D721Med (cell line): ENCODE measurements at regions not wholly inside any gene's neighbourhood (a gene's known extent, or its start where the extent isn't known, plus 50 kb on each side); places are given as distances from the start of the nearest gene placed in this dataset.
"Not testable (repeated sequence)": the region's sequence is repeated elsewhere in the genome, so short reads cannot be mapped to it uniquely, and the experiment has no call there.

Experiments
- DNase-seq: peaks from one replicate; pipeline ENCODE4 v3.0.0; 2011; ENCODE audit warnings: low spot score; ENCODE audit not compliant: insufficient read length
- FAIRE-seq: peaks from 2 replicates; lab custom pipeline; 2011; peaks lifted over from hg19 to GRCh38; lab: Jason Lieb, UNC
- TF ChIP-seq, protein P1 (sequence below): IDR thresholded peaks from 2 replicates; pipeline ENCODE4 v1.5.1; 2012; ENCODE audit warnings: mild to moderate bottlenecking, control low read depth; ENCODE audit not compliant: insufficient read depth; ENCODE audit errors: missing control alignments

DNA sequence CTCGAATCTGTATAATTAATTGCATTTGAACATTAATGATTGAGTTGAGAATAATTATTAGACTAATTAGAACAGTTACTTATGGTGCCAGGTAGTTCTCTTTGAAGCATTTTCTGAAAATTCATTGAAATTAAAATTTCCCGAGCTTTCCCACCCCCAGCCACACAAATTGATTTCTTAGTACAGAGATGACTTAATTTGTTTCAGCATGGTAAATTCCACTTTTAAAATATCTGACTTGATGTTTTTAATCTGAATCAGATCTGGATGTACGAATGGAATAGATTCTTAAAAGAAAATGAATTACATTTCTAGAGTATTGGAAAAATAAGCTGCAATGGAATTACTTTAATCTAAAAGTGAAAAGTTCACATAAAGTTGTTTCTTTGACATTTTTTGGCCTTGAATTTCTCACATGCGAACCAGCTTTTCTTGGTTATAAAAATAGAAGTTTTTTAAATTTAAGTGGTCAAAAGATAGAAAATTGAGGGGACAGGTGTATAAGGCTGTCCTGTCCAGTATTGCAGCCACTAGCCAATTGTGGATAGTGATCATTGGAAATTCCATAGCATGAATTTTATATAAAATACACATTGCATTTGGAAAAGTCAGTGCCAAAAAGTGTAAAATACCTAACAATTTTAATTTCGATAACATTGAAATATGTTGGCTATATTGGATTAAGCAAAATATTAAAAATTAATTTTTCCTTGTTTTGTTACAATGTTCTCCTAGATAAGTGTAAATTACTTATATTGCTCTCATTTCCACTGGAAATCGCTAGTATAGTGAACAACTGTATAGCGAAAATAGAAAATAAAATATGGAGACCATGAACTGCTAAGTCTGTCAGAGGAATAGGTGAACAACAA lies 102.9 kb downstream of the OR2B2 start:
- no peak for FAIRE-seq
- no peak for DNase-seq
- TF ChIP-seq, protein P1, sequence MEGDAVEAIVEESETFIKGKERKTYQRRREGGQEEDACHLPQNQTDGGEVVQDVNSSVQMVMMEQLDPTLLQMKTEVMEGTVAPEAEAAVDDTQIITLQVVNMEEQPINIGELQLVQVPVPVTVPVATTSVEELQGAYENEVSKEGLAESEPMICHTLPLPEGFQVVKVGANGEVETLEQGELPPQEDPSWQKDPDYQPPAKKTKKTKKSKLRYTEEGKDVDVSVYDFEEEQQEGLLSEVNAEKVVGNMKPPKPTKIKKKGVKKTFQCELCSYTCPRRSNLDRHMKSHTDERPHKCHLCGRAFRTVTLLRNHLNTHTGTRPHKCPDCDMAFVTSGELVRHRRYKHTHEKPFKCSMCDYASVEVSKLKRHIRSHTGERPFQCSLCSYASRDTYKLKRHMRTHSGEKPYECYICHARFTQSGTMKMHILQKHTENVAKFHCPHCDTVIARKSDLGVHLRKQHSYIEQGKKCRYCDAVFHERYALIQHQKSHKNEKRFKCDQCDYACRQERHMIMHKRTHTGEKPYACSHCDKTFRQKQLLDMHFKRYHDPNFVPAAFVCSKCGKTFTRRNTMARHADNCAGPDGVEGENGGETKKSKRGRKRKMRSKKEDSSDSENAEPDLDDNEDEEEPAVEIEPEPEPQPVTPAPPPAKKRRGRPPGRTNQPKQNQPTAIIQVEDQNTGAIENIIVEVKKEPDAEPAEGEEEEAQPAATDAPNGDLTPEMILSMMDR = no peak

DNA sequence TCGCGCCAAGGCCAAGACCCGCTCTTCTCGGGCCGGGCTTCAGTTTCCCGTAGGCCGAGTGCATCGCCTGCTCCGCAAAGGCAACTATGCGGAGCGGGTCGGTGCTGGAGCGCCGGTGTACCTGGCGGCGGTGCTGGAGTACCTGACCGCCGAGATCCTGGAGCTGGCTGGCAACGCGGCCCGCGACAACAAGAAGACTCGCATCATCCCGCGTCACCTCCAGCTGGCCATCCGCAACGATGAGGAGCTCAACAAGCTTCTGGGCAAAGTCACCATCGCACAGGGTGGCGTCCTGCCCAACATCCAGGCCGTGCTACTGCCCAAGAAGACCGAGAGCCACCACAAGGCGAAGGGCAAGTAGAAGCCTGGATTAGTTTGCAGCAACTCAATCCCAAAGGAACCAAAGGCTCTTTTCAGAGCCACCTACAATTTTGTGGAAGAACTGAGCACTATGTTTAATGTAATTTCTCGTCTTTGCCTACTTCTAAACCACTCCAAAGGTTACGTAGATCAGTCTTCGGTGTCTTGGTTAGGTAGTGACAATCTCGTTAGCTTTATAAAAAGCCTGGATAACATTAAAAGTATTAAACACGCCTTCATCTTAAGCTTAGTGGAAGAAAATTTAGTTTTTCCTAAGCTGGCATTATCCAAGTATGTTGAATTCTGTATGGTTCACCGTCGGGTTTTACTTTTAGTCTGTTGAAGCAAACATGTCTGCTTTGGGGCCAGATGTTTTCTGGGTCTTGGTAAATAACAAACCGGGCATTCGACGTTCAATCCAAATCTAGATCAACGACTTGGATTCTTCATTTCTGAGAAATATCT lies 103.7 kb downstream of the OR2B2 start:
- not testable (repeated sequence) for DNase-seq, FAIRE-seq

DNA sequence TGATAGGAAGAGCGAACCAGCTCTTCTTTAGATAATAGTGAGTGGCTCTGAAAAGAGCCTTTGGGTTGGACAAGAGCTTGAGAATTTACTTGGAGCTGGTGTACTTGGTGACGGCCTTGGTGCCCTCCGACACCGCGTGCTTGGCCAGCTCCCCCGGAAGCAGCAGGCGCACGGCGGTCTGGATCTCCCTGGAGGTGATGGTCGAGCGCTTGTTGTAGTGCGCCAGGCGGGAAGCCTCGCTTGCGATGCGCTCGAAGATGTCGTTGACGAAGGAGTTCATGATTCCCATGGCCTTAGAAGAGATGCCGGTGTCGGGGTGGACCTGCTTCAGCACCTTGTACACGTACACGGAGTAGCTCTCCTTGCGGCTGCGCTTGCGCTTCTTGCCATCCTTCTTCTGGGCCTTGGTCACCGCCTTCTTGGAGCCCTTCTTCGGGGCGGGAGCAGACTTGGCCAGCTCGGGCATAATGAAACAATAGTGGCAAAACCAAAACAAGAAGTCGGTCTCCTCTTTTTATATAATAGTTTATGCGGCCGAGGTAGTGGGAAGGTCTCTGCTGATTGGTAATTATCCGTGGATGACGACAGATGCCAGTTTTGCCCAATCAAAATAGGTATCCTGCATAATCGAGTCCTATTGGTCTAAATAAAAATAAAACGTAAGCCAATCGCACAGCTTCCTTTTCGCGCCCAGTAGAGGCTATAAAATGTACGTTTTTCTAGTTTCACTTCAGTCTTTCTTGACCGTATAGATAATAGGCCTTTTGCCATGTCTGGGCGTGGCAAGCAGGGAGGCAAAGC lies 104.6 kb downstream of the OR2B2 start:
- FAIRE-seq = peak; percentile 88
- DNase-seq = peak; percentile 65

DNA sequence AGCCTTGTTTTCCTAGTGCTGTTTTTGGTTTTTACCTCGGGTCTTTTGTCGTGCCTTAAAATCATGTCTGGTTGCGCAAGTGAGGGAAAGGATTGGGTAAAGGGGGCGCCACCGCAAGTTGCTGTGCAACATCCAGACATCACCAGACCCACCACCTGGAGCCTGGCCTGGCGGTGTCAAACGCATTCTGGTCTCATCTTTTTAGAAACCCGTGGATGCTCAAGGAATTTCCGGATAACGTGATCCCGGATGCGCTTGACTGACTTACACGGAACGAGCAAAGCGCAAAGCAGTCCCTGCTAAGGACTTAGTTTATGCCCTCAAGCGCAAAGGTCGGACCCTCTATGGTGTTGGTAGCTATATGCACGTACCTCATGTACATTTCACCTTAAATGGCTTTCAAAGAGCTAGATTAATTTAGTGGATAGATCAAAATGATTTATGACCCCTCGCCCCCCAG lies 105.2 kb downstream of the OR2B2 start:
- FAIRE-seq (no peak), DNase-seq (no peak)

DNA sequence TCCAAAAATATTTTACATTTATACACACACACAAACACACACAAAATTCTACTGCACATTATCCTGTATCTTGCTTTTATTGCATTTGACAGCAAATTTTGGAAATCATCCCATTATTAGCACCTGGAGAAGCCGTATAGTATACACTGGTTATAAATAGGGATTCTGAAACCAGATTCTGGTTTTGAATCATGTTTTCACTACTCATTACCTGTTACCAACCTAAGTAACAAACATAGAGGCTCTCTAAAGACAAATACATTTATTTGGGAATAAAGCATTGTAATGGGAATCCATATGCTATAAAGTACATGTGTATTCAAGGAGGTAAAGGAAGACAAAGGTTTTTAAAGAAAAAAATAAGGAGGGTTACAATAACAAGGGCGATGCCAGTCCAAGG lies 106.8 kb downstream of the OR2B2 start:
- FAIRE-seq = no peak
- DNase-seq = no peak
- TF ChIP-seq, protein P1 = no peak

More for the DNA sequence above, 105.2 kb downstream of the OR2B2 start:
- TF ChIP-seq, protein P1 = peak; percentile 12

DNA sequence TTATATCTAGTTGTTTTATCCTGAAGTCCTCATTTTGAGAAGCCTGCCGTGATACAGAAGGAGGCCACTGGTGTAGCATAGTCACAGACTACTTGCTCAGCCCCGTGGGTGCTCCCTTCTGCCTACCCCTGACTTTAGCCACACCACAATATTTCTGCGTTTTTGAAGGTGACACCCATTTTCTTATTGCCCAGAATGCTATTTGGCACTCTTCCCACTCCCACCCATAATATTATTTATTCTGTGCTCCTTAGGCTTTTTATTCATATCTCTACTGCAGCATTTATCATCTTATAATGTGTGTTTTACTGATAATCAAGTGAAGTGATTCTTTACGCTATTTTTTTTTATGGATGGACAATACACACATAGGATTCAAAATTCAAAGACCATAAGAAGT lies 107.3 kb downstream of the OR2B2 start:
- FAIRE-seq (no peak), DNase-seq (no peak)
- TF ChIP-seq, protein P1 = no peak

DNA sequence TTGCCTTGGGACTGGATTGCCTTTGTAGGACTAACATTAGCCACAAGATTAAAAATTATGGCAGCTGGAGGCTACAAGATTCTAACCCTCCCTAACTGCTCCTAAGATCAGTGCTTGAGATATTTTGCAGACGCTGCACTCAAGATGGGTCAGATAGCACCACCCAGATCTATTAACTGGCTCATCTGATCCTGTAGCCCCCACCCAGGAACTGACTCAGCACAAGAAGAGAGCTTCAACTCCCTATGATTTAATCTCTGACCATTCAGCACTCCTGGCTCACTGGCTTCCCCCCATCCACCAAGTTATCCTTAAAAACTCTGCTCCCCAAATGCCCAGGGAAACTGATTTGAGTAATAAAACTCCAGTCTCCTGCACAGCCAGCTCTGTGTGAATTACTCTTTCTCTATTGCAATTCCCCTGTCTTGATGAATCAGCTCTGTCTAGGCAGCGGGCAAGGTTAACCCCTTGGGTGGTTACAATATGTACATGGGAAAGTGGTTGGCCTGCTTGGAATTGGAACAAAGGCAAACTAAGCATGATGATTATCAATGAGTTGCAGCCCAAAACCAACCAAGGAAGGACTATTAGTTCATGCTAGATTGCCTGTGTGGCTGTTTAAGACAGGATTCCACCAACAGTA lies 111.3 kb downstream of the OR2B2 start:
- FAIRE-seq = no peak
- TF ChIP-seq, protein P1 = no peak
- DNase-seq = no peak
